Central memory CD4-positive, alpha-beta T cell (primary cell): ENCODE measurements at regions not wholly inside any gene's neighbourhood (a gene's known extent, or its start where the extent isn't known, plus 50 kb on each side); places are given as distances from the start of the nearest gene placed in this dataset.

Experiments used
- DNase-seq: peaks from one replicate; pipeline ENCODE4 v3.0.0; 2022

GRCh38 chr14:87082917-87083316, 910.1 kb downstream of the GALC start:
- no peak for DNase-seq

GRCh38 chr14:87081004-87081403, 912.0 kb downstream of the GALC start:
- DNase-seq = no peak

GRCh38 chr14:87080146-87080545, 912.8 kb downstream of the GALC start:
- DNase-seq = no peak

- DNase-seq = no peak
These were observed 913.6 kb downstream of the GALC start for GRCh38 chr14:87079416-87079815.

GRCh38 chr14:87076922-87077321, 916.1 kb downstream of the GALC start:
- no peak for DNase-seq

- no peak for DNase-seq
These were observed 916.8 kb downstream of the GALC start for GRCh38 chr14:87076146-87076545.

GRCh38 chr14:87073880-87074570, 919.0 kb downstream of the GALC start:
- no peak for DNase-seq

GRCh38 chr14:87067591-87067990, 925.4 kb downstream of the GALC start:
- no peak for DNase-seq

- no peak for DNase-seq
These were observed 925.9 kb downstream of the GALC start for GRCh38 chr14:87067061-87067460.

- DNase-seq = no peak
These were observed 926.7 kb downstream of the GALC start for GRCh38 chr14:87066221-87066817.

- no peak for DNase-seq
These were observed 927.6 kb downstream of the GALC start for GRCh38 chr14:87065366-87065765.

- DNase-seq = no peak
These were observed 929.8 kb downstream of the GALC start for GRCh38 chr14:87063181-87063580.

GRCh38 chr14:87060405-87060804, 932.6 kb downstream of the GALC start:
- no peak for DNase-seq

GRCh38 chr14:87059060-87059839, 933.7 kb downstream of the GALC start:
- no peak for DNase-seq

GRCh38 chr14:87055007-87055406, 938.0 kb downstream of the GALC start:
- no peak for DNase-seq

- DNase-seq = no peak
These were observed 940.2 kb downstream of the GALC start for GRCh38 chr14:87052646-87053225.

- no peak for DNase-seq
These were observed 942.6 kb downstream of the GALC start for GRCh38 chr14:87050421-87050820.

GRCh38 chr14:87049950-87050349, 943.0 kb downstream of the GALC start:
- no peak for DNase-seq

- DNase-seq = no peak
These were observed 946.0 kb downstream of the GALC start for GRCh38 chr14:87046960-87047359.

- no peak for DNase-seq
These were observed 947.0 kb downstream of the GALC start for GRCh38 chr14:87045956-87046355.

- DNase-seq = no peak
These were observed 947.7 kb downstream of the GALC start for GRCh38 chr14:87045246-87045645.

GRCh38 chr14:87044807-87045206, 948.2 kb downstream of the GALC start:
- DNase-seq = no peak

- no peak for DNase-seq
These were observed 949.2 kb downstream of the GALC start for GRCh38 chr14:87043667-87044200.
